Inflammatory macrophage treated with lipopolysaccharide for 4 hours (primary cell): ENCODE measurements at regions not wholly inside any gene's neighbourhood (a gene's known extent, or its start where the extent isn't known, plus 50 kb on each side); places are given as distances from the start of the nearest gene placed in this dataset.
"Not testable (repeated sequence)": the region's sequence is repeated elsewhere in the genome, so short reads cannot be mapped to it uniquely, and the experiment has no call there.

ENCODE experiments used
- DNase-seq: peaks from one replicate; pipeline ENCODE4 v3.0.0-alpha.2; 2020

GRCh38 chr6:100322886-100323285, 141.8 kb downstream of the SIM1 start:
- no peak for DNase-seq

GRCh38 chr6:100320686-100321085, 144.0 kb downstream of the SIM1 start:
- no peak for DNase-seq

GRCh38 chr6:100317031-100317430, 147.7 kb downstream of the SIM1 start:
- no peak for DNase-seq

- no peak for DNase-seq
Measured at GRCh38 chr6:100314186-100314585, 150.5 kb downstream of the SIM1 start.

- no peak for DNase-seq
Measured at GRCh38 chr6:100311707-100312251, 152.9 kb downstream of the SIM1 start.

GRCh38 chr6:100309174-100309573, 155.5 kb downstream of the SIM1 start:
- no peak for DNase-seq

- no peak for DNase-seq
Measured at GRCh38 chr6:100307561-100307960, 157.2 kb downstream of the SIM1 start.

GRCh38 chr6:100305209-100305869, 159.4 kb downstream of the SIM1 start:
- DNase-seq = no peak

- DNase-seq = no peak
Measured at GRCh38 chr6:100304575-100304974, 160.1 kb downstream of the SIM1 start.

- no peak for DNase-seq
Measured at GRCh38 chr6:100301731-100302130, 163.0 kb downstream of the SIM1 start.

GRCh38 chr6:100300221-100300736, 164.4 kb downstream of the SIM1 start:
- DNase-seq = no peak

- DNase-seq = no peak
Measured at GRCh38 chr6:100296810-100297544, 167.7 kb downstream of the SIM1 start.

GRCh38 chr6:100295172-100295571, 169.5 kb downstream of the SIM1 start:
- not testable (repeated sequence) for DNase-seq

GRCh38 chr6:100289285-100289684, 175.4 kb downstream of the SIM1 start:
- DNase-seq = no peak

- no peak for DNase-seq
Measured at GRCh38 chr6:100288311-100288710, 176.4 kb downstream of the SIM1 start.

- no peak for DNase-seq
Measured at GRCh38 chr6:100283285-100283684, 181.4 kb downstream of the SIM1 start.

- DNase-seq = no peak
Measured at GRCh38 chr6:100281471-100281901, 183.2 kb downstream of the SIM1 start.

GRCh38 chr6:100276311-100277057, 188.2 kb downstream of the SIM1 start:
- DNase-seq = no peak

- DNase-seq = no peak
Measured at GRCh38 chr6:100274147-100274546, 190.6 kb downstream of the SIM1 start.

- DNase-seq = no peak
Measured at GRCh38 chr6:100271625-100272024, 193.1 kb downstream of the SIM1 start.

GRCh38 chr6:100271202-100271601, 193.5 kb downstream of the SIM1 start:
- no peak for DNase-seq

GRCh38 chr6:100269189-100269588, 195.5 kb downstream of the SIM1 start:
- DNase-seq = no peak

GRCh38 chr6:100268326-100268725, 196.4 kb downstream of the SIM1 start:
- no peak for DNase-seq
